ENCODE measurements at regions not wholly inside any gene's neighbourhood (a gene's known extent, or its start where the extent isn't known, plus 50 kb on each side); places are given as distances from the start of the nearest gene placed in this dataset.

GRCh38 chr9:129307227-129307970, 129.3 kb upstream of the IER5L start:
- TF ChIP-seq POLR2A (IDR thresholded peaks at IDR 0.05; ENCODE audit: control extremely low read depth in 1 of 2, low read depth in 2 of 2, low read length in 2 of 2) (no peak), USF2 (IDR thresholded peaks at IDR 0.05; ENCODE audit: low read length) (no peak), EZH2 (IDR thresholded peaks at IDR 0.05; ENCODE audit: low read depth, low read length, severe bottlenecking) (no peak), EGR1 (IDR thresholded peaks at IDR 0.05; ENCODE audit: borderline replicate concordance, low read depth, low read length) (no peak), RBBP5 (IDR thresholded peaks at IDR 0.05; ENCODE audit: borderline replicate concordance, low read depth, low read length) (no peak), CBX5 (IDR thresholded peaks at IDR 0.05; ENCODE audit: low read depth, low read length) (no peak), CTCF (IDR thresholded peaks at IDR 0.05; ENCODE audit: control extremely low read depth in 1 of 3, insufficient read depth in 1 of 3, low read depth in 1 of 3, low read length in 3 of 3) (no peak), POLR2AphosphoS5 (IDR thresholded peaks at IDR 0.05; ENCODE audit: low read depth, low read length) (no peak)
